ENCODE measurements at regions not wholly inside any gene's neighbourhood (a gene's known extent, or its start where the extent isn't known, plus 50 kb on each side); places are given as distances from the start of the nearest gene placed in this dataset.

DNA sequence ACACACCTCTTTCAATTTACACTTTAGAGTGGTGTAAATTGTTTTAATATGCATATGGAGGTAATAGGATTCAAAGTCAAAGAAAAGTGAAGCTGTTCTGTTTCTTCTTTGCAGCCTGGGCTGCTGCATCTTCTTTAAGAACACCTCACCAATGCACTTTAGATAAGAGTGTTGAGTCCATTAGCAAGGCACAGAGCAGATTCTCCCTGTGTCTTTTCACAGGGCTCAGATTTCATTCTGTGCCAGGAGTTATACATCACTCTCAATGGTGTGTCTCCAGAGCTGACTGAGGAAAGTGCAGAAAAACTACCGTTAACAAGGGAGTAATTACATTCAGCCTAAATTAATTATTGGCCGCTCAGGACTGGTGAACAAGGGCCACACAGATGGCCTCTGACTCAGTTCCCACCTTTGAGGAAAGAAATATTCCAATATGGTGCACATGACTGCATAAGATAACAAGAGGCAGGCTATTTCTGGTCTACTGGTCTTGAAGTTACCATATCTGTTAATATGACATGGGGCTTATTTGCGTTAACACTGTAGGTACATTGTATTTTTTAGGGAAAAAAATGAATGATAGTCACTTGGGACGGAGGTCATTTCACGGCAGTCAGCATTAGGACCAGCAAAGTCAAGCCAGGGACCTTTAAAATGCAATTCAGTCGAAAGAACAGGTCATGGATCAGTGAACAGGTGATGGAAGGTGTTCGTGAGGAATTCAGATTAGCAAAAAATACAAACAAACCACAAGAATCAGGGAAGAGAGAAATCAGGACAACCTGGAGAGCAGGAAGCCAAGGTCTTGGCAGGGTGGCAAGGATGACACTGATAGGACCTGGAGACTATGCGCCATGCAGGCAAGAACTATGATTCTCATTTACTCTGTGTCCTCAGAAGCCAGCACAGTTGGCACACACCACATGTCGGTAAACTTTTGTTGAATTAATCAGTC lies 203.7 kb downstream of the TBX18 start:
- no peak for TF ChIP-seq CTCF (IDR thresholded peaks at IDR 0.05 in 4 of 5, conservative IDR thresholded peaks at IDR 0.05 in 1 of 5)
- no peak for TF ChIP-seq POLR2A (IDR thresholded peaks at IDR 0.05)
